GM21447 (cell line): ENCODE measurements at regions not wholly inside any gene's neighbourhood (a gene's known extent, or its start where the extent isn't known, plus 50 kb on each side); places are given as distances from the start of the nearest gene placed in this dataset.
"Not testable (repeated sequence)": the region's sequence is repeated elsewhere in the genome, so short reads cannot be mapped to it uniquely, and the experiment has no call there.

Source experiments
- ATAC-seq: cut with Tn5 transposase; IDR thresholded peaks from one replicate; pipeline ENCODE4 v1.9.1; 2021; ENCODE audit not compliant: unreplicated experiment

DNA sequence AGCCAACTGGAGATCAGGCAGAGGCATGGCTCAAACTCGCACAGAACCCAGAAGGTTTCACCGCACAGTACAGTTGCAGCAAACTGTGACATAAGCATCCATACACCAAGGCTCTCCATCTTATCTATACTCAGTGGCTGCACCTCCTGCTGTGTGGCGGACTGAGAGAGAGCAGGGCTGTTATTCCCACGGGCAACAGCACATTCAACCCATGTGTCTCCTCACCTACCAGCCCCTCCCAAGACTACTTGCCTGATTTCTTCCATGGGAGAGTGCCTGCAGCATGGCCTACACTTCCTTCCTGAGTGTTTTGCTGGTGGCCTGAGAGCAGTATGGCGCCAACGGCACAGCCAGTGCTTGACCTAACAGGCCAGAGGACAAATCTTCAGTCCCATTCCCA, 1606.6 kb downstream of the SLITRK1 start:
- no peak for ATAC-seq

GRCh38 chr13:82259284-82259683, 1623.0 kb downstream of the SLITRK1 start:
- no peak for ATAC-seq

DNA sequence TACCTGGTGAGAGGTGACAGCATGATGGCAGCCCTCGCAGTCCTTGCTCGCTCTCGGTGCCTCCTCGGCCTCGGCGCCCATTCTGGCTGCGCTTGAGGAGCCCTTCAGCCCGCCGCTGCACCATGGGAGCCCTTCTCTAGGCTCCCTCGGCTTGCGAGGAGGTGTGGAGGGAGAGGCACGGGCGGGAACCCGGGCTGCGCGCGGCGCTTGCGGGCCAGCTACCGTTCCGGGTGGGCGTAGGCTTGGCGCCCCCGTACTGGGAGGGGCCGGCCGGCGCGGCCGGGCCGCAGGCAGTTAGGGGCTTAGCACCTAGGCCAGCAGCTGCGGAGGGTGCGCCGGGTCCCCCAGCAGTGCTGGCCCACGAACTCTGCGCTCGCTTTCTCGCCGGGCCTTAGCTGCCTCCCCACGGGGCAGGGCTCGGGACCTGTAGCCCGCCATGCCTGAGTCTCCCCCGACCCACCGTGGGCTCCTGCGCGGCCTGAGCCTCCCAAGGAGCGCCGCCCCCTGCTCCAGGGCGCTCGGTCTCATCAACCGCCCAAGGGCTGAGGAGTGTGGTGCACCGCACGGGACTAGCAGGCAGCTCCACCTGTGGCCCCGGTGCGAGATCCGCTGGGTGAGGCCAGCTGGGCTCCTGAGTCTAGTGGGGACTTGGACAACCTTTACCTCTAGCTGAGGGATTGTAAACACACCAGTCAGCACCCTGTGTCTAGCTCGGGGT, 1624.3 kb downstream of the SLITRK1 start:
- no peak for ATAC-seq

DNA sequence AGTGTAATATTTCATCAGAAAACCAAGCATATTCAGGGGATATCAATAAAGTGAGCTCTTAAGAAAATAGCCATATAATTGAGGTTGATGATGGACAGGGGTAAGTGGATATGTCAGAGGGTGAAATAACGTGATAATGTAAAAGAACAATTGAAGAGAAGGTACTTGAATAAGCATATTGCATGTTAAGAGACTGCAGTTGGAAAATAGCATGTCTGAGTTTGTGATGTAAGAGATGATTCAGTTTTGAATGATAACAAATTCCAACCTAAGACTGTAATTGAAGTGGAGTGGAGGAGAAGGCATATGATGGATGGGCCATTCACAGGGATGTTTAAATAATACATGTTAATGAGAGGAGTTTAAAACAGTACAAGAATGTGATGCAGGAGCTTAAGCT, 1633.5 kb downstream of the SLITRK1 start:
- ATAC-seq = no peak

DNA sequence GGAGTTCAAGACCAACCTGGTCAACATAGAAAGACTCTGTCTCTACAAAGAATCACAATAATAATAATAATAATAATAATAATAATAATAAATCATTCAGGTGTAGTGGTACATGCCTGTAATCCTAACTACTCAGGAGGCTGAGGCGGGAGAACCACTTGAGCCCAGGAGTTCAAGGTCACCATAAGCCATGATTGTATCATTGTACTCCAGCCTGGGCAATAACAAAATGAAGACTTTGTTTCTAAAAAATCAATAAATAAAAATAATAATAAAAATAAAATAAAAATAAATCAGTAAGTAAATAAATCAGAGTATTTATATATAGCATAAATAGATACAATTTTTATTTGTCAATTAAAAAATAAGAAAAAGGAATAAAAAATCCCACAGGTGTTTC, 1636.4 kb downstream of the SLITRK1 start:
- ATAC-seq = no peak

- ATAC-seq = no peak
Observed at GRCh38 chr13:82224806-82225205, 1657.5 kb downstream of the SLITRK1 start.

DNA sequence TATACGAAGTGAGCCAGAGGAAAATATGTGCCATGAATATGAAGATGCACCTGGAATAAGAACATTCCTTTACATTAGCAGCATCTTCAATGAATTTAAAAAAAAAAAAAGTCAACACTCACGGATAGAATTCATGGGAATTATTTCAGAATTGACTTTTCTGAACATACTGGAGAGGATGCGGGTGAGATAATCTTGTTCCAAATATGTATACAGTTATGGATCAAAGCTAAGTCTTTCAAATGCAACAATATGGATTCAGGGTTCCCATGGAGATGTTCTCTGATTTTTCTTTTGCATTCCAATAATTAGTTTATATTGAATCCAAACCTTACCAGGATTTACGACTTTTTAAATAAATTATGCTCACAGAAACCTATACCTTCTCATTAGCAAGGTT, 1660.7 kb downstream of the SLITRK1 start:
- no peak for ATAC-seq

GRCh38 chr13:82220641-82221040, 1661.6 kb downstream of the SLITRK1 start:
- ATAC-seq = no peak

GRCh38 chr13:82216165-82216564, 1666.1 kb downstream of the SLITRK1 start:
- no peak for ATAC-seq

- no peak for ATAC-seq
Observed at GRCh38 chr13:82214341-82214740, 1667.9 kb downstream of the SLITRK1 start.

GRCh38 chr13:82206241-82206640, 1676.0 kb downstream of the SLITRK1 start:
- no peak for ATAC-seq

GRCh38 chr13:82202398-82202797, 1679.9 kb downstream of the SLITRK1 start:
- ATAC-seq = no peak

DNA sequence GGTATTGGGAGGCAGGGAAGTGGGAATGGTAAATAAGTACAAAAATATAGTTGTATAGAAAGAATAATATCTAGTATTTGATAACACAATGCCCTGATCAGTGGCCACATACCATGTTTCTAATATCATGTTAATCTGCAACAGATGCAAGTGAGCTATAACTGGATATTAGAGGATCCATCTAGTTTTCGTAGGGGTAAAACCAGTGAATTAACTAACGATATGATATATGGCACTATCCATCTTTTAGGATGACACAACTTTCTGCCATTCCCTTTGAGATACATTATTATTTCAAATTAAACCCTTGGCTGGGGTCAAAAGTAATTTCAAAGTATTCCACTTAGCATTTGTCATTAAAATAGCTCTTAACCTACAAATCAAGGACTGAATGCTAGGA, 1686.2 kb downstream of the SLITRK1 start:
- no peak for ATAC-seq

DNA sequence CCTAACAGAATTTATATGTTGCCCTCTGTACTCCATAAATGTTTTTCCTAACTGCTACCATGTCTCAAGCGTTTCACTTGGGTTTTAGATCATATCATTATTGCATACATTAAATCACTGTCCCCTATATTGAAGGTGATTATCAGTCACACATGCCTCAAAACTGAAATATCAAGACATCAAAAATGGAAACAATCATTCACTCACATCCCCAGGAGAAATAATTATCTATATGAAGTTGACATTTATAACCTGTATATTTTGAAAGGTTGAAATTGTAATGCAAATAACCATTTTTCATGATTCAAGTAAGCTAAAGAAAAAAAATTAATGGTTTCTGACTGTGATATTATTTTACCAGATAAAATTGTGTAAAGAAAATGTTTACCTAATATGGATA, 1695.0 kb downstream of the SLITRK1 start:
- ATAC-seq = no peak

DNA sequence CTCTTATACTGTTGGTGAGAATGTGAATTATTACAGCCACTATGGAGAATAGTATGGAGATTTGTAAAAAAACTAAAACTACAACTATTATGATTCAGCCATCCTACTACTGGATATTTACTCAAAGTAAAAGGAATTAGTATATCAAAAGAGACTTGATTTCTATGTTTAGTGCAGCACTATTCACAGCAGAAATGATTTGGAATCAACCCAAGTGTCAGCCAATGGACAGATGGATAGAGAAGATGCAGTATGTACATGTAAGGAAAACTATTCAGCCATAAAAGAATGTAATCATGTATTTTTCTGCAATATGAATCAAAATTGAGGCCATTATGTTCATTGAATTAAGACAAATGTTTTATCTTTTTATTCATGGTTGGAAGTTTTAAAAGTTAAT, 1705.5 kb downstream of the SLITRK1 start:
- ATAC-seq = no peak

DNA sequence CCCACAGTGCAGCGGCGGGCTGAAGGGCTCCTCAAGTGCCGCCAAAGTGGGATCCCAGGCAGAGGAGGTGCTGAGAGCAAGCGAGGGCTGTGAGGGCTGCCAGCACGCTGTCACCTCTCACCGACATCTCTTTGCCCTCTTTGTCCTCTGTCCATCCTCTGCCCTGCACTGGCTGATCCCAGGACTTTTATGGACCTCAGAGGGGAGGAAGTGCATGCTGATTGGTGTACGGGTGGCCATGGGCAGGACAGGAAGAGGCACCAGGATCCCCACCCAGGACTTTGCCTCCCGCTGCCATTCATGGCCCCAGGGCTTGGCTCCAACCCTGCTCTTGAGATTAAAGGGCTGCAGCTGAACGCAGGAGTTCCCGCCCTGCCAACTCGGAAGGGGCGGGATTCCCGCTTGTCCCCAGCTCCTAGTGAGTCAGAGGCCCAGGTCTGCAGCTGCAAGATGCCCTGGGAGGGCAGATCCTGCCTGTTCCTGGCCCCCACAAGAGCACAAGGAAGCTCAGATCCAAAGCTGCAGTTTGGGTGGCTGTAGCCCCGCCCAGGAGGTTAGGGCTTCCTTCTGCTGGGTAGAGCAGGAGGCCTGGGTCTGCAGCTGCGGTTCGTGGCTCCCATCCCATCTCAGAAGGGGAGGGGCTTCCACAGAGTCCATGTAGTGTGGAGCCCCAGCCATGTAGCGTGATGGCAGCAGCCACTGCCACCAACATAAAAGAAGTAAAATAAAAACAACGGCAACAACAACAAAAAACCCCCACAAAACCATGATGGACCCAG, 1716.7 kb downstream of the SLITRK1 start:
- ATAC-seq = no peak

- ATAC-seq = not testable (repeated sequence)
Observed at GRCh38 chr13:82164780-82165395, 1717.4 kb downstream of the SLITRK1 start.

DNA sequence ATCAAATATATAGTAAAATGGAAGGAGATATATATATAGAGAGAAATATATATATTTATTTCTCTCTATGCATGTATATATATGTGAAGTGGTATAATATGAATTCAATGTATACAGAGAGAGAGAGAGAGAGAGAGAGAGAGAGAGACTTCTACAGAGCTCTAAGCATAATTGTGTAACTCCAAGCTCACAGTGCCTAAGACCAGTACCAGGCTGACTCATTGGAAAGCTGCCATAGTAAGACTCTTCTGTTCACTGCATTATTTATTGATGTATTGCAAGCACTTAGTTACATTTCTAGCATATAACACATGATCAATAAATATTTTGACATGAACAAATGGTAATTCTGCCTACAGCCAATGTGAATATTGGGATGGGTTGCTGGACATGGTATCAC, 1734.7 kb downstream of the SLITRK1 start:
- no peak for ATAC-seq

GRCh38 chr13:82136880-82137279, 1745.4 kb downstream of the SLITRK1 start:
- no peak for ATAC-seq

- no peak for ATAC-seq
Observed at GRCh38 chr13:82129281-82129680, 1753.0 kb downstream of the SLITRK1 start.

- ATAC-seq = no peak
Observed at GRCh38 chr13:82118589-82118988, 1763.7 kb downstream of the SLITRK1 start.

GRCh38 chr13:82116422-82116989, 1765.8 kb downstream of the SLITRK1 start:
- no peak for ATAC-seq
